HG02943 (cell line): ENCODE measurements at regions not wholly inside any gene's neighbourhood (a gene's known extent, or its start where the extent isn't known, plus 50 kb on each side); places are given as distances from the start of the nearest gene placed in this dataset.
"Not testable (repeated sequence)": the region's sequence is repeated elsewhere in the genome, so short reads cannot be mapped to it uniquely, and the experiment has no call there.

Experiments
- ATAC-seq: cut with Tn5 transposase; IDR thresholded peaks from one replicate; pipeline ENCODE4 v1.9.1; 2021; ENCODE audit warnings: mild to moderate bottlenecking, low read depth, moderate library complexity; ENCODE audit not compliant: unreplicated experiment

DNA sequence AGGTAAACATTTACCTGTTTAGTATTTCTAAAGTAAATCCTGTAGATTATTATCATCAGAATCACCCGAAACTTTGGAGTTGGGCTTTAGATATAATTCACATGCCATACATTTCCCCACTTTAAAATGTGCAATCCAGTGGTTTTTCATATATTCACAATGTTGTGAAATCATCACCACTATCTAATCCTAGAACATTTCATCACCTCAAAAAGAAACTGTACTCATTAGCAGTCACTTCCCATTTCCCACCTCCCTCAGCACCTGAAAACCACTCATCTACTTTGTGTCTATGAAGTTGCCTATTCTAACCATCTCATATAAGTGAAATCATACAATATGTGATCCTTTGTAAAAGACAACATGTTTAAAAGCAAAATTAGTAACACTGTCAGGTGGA is 182.6 kb downstream of the FZD1 start:
- no peak for ATAC-seq

DNA sequence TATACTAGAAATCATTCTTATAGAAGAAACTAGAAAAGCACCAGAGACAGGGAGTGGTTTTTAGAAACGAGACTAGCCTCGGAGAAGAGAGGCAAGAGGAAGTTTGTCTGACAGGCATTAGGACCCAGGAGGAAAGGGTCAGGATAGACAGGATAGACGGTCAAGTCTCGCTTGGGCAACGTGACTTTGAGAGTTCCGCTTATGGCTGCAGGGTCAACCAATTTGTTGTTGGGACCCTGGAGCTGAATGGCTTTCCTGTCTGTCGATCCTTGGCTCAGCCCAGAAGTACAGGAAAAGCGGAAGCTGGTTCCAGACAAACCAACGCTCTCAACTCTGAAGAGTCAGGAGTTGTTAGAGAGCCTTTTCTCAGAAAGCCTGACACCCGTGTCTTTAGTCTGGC is 191.2 kb downstream of the FZD1 start:
- ATAC-seq: no peak

DNA sequence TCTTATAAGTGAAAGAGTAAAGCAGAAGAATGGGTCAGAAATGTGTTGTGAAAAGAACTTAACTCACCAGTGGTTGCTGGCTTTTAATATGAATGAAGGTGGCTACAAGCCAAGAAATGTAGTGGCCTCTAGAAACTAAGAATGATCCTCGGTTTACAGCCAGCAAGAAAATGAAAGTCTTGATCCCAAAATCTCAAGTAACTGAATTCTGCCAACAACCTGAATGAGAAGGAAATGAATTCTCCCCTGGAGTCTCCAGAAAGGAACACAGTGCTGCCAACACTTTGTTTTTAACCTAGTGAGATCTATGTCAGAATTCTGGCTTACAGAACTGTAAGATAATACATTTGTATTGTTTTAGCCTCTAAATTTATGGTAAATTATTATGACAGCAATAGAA is 193.0 kb downstream of the FZD1 start:
- ATAC-seq: no peak

DNA sequence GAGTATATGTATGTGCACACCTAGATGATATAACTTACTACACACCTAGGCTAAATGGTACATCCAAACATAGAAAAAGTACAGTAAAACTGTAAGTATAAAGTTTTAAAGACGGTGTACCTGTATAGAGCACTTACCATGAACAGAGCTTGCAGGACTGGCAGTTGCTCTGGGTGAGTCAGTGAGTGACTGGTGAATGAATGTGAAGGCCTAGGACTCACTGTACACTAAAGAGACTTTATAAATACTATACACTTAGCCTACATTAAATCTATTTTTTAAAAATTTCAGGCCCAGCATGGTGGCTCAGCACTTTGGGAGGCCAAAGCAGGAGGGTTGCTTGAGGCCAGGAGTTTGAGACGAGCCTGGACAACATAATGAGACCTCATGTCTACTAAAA is 195.3 kb downstream of the FZD1 start:
- no peak for ATAC-seq

DNA sequence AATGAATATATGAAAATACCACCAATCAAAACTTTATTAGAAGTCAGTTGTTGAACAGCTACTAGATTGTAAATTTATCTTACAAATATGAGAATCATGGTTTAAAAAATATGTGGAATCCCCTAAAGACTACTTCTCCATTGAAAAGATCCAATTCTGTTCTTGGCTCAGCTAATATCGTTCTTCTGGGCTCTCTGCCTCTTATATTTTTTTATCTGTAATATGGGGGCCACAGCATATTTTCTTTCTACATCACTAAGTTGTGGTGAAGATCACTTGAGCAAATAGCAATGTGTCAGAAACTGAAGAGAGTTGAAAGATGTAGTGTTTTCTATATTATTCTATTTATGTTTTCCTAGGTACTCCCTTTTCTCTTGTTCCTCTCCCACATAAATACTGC is 198.1 kb downstream of the FZD1 start:
- ATAC-seq: no peak

DNA sequence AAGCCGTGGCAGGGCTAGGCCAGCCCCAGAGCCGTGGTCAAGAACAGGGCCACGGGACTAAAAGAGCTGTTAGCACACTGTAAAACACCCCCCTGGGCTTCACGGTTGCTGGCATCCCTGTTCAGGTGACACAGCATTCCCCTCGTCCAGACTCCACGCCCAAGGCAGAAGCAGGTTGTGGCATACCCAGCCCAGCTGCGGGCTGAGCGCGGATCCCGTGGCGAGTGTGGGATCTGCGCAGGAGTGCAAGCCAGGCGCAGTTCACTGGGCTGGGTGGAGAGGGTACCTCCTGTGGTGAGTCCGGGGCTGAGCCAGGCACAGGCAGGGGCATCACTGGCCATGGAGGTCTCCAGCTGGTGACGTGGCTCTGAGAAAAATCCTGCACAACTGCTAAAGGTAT is 199.1 kb downstream of the FZD1 start:
- ATAC-seq: no peak

DNA sequence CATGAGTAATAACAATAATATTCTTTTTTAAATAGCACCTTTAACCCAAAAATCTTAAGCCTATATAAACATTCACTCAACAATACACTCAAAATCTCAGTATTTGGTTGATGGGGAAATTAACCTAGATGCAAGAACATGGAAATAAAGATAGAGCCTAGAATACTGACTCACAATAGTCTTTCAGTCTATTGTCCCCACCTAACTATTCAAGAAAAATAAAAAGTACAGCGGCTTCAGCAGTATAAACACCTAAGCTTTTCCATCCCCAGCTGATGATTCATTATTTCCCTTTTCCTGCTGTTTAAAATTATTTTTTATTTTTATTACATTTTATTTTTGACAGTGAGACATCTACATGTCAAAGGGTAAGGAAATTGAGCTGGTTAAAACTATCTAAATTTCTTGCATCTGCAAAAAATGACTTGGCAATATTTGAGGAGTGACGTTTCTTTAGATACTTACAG is 201.4 kb downstream of the FZD1 start:
- ATAC-seq: no peak

DNA sequence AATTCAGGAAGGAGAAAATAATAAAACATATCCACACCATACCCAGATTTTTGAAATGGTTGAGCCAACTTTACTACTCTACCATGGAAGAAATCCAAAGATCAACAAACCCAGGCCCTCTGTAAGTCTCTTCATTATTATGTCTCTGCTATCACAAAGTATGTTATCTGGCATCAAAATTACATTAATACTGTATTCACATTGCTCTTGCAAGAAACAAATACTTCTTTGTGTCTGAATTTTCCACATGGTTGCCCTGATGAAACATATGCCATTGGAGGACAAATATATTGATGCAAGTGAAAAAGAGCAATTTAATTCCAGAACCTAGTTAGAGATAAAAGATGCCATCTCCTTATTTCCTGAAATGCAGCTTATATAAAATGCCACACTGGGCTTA is 204.0 kb downstream of the FZD1 start:
- ATAC-seq: no peak

DNA sequence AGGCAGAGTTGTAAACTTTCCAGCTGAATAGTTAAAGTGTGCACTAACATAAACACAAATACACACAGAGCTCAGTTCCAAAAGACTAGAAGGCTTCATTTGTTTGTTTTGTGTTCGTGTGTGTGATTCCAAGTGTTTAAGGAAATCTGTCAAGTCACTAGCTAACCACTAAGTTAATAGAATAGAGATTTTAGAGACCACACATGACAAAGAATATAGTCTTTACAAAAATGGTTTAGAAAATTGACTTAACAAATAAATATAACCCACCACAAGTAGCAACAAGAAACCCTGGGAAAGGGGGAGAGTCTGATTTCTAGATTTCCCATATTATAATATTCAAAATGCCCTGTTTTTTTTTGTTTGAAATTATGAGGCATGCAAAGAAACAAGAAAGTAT is 209.4 kb downstream of the FZD1 start:
- no peak for ATAC-seq

DNA sequence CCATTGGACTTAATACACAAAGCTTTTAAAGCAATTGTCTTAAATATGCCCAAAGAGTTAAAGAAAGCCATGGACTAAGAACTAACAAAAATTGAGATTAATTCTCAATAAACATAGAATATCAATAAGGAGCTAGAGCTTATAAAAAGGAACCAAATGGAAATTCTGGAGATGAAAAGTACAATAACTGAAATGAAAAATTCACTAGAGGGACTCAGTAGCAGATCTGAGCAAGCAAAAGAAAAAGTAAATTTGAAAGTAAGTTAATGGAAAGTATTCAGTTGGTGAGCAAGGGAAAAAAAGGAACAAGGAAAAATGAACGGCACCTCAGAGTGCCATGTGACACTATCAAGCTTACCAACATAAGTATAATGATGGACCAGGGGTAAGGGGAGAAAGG is 209.8 kb downstream of the FZD1 start:
- ATAC-seq: no peak

DNA sequence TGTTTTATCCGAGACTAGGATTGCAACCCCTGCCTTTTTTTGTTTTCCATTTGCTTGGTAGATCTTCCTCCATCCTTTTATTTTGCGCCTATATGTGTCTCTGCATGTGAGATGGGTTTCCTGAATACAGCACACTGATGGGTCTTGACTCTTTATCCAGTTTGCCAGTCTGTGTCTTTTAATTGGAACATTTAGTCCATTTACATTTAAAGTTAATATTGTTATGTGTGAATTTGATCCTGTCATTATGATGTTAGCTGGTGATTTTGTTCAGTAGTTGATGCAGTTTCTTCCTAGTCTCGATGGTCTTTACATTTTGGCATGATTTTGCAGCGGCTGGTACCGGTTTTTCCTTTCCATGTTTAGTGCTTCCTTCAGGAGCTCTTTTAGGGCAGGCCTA is 216.2 kb downstream of the FZD1 start:
- ATAC-seq: not testable (repeated sequence)

DNA sequence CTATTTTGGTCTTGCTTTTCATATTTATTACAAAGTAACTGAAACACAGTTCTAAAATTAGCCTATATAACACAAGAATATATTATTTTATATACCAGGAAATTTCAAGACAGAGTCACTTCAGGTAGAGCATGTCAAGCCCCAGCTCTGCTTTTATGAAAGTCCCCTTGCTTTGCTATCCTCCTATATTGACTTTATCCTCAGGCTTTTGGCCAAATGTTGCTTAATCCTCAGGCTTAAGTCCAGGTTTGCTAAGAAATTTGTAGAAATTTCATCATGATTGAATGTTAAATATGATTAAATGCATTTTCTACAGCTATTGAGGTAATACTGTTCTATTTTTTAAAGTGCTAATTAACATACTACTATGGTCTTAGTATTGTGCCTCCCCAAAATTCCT is 227.6 kb downstream of the FZD1 start:
- no peak for ATAC-seq

DNA sequence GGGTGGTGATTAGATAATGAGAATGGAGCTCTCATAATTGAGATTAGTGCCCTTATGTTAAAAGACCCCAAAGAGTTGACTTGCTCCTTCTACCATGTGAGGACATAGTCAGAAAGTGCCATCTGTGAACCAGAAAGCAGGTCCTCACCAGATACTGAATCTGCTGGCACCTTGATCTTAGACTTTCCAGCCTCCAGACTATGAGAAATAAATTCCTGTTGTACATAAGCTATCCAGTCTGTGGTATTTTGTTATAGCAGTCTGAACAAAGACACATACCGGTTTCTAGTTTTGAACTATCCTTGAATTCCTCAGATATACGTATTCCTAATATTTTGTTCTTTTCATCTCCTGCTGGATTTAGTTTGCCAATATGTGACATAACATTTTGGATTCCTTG is 228.1 kb downstream of the FZD1 start:
- no peak for ATAC-seq

DNA sequence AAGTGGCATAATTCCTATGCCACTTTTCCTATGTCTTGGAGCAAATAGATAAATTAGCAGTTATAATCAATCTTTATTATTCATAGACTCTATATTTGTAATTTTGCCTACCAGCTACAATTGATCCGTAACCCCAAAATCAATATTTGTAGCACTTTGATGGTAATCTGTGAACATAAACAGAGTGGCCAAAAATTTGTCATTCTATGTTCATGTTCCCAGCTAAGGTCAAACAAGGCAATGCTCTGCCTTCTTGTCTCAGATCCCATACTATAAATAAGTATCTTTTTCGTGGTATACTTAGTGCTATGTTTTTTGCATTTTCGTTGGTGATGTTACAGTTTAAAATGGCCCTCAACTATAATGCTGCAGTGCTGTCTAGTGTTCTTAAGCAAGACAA is 228.5 kb downstream of the FZD1 start:
- ATAC-seq: no peak

DNA sequence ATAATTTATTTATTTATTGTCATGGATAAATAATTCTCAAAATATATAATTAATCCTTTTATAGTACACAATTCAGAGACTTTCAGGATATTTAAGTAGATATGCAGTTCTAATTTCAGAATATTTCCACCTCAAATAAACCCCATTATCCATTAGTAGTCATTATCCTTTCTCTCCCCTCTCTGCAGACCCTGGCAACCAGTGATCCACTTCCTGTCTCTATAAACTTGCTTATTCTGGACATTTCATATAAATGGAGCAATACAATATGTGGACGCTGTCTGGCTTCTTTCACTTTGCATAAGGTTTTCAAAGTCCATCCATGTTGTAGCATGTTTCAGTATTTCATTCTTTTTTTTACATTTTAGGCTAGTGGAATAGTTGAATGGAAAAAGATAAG is 230.2 kb downstream of the FZD1 start:
- no peak for ATAC-seq

DNA sequence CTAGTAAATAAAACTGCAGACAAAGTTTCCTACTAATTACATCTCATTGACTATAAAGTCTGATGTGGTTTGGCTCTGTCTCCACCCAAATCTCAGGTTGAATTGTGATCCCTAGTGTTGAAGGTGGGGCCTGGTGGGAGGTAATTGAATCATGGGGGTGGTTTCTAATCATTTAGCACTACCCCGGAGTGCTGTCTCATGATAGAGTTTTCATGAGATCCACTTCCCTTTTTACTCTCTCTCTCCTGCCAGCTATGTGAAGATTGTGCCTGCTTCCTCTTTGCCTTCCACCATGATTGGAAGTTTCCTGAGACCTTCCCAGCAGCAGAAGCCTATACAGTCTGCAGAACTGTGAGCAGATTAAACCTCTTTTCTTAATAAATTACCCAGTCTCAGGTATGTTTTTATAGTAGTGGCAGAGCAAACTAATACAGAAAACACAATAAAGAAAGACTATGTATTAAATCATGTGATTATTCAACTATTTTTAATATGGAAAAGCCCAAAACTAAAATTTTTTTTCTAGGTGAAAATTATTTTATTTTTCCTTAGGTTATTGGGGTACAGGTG is 232.1 kb downstream of the FZD1 start:
- ATAC-seq: no peak

DNA sequence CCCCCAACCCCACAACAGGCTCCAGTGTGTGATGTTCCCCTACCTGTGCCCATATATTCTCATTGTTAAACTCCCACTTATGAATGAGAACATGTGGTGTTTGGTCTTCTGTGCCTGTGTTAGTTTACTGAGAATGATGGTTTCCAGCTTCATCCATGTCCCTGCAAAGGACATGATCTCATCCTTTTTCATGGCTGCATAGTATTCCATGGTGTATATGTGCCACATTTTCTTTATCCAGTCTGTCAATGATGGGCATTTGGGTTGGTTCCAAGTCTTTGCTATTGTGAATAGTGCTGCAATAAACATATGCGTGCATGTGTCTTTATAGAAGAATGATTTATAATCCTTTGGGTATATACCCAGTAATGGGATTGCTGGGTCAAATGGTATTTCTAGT is 233.0 kb downstream of the FZD1 start:
- ATAC-seq: not testable (repeated sequence)

DNA sequence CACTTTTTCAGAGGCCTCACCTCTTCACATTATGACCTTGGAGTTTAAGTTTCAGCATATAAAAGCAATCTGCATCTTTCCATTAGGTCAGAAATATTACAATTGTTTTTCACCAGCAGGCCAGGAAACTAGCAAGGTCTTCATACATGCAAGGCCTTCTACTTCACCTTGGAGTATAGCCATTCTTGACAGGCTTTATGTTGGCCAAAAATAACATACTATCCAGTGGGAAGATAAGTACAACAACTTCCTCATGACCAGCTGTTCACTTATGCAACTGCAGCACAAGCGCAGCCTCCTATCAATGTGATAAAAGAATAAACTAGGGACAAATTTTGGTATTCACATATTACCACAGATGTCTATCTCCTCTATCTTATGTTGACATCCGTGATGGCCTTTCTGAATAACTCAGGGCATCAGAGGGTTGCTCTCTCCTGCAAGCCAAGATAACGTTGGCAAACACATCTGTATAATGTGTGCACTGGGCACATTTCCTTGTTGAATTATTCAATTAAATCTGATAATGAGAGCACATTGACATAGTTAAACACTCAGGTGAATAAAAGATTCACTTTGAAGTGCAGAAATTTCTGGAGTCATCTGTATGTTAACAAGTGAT is 239.8 kb downstream of the FZD1 start:
- no peak for ATAC-seq

DNA sequence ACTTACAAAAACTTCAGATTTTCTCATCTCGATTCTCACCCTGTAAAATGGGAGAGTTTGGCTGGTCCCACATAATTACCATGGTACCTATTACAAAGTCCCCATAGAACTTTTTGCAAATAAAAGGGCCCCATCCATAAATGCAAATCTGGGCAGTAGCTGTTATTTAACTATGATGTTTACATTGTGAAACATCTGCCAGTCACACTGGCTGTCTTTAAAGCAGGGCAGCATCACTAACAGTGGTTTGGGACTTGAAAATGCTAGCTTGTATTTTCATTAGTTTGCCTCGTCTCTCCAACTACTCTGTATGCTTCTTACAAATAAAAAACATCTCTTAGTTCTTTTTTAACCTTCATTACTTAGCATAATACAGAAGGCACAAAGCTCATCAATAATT is 240.7 kb downstream of the FZD1 start:
- ATAC-seq: no peak

DNA sequence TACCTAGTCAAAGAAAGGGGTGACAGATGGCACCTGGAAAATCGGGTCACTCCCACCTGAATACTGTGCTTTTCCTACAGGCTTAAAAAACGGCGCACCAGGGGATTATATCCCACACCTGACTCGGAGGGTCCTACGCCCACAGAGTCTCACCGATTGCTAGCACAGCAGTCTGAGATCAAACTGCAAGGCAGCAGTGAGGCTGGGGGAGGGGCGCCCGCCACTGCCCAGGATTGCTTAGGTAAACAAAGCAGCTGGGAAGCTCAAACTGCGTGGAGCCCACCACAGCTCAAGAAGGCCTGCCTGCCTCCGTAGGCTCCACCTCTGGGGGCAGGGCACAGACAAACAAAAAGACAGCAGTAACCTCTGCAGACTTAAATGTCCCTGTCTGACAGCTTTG is 242.7 kb downstream of the FZD1 start:
- not testable (repeated sequence) for ATAC-seq

DNA sequence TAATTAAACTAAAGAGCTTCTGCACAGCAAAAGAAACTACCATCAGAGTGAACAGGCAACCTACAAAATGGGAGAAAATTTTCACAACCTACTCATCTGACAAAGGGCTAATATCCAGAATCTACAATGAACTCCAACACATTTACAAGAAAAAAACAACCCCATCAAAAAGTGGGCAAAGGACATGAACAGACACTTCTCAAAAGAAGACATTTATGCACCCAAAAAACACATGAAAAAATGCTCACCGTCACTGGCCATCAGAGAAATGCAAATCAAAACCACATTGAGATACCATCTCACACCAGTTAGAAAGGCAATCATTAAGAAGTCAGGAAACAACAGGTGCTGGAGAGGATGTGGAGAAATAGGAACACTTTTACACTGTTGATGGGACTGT is 247.6 kb downstream of the FZD1 start:
- not testable (repeated sequence) for ATAC-seq

DNA sequence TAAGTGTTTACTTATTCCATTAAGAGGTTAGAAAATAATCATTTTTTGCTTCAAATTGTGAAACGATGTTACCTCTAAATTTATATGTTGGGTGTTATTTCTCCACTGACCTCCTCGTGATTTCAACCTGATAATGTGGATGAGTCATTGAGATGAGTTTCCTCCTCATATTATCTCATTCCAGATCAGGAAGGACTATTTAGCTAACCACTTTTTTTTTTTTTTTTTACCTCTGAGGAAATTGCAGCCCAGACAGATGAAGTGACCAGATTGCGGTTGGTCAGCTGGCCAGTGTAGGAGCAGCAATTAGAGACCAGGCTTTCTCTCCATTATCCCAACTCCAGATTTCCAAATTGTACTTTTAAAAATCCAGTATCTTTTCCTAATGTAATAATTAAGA is 248.7 kb downstream of the FZD1 start:
- ATAC-seq: no peak

DNA sequence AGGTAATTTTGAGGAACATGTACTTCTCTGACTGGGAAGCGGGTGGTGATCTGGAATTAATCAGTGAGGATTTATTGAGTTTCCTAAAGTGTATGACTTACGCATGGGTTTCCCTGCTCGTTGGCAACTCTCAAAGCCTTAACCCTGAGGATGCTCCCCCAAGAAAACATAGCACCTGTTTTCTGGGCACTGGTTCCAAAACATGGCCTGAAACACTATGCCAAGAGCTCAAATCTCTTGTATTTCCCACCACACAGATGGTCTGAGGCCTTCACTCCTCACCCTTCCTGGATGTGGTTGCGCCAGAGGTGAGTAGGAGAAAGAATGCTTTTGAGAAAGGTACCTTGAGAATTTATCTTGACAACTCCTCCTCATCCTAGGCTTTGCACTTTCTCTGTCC is 250.4 kb downstream of the FZD1 start:
- ATAC-seq: no peak
